Spleen (tissue), 11 donors: ENCODE measurements at regions not wholly inside any gene's neighbourhood (a gene's known extent, or its start where the extent isn't known, plus 50 kb on each side); places are given as distances from the start of the nearest gene placed in this dataset.

Source experiments
- DNase-seq: peaks from one replicate; pipeline ENCODE4 v3.0.0-alpha.2; 2020
- H3K27ac ChIP-seq, 8 donors: fragments of 200-600 bp; sonication (generic) in 7 of 8; 1 replicate in 4 of 8; 2 replicates in 4 of 8; pipeline versions ENCODE4 v1.5.0 to v1.8.0; 2016 to 2021; ENCODE audit warnings: inconsistent platforms in 4 of 8, mild to moderate bottlenecking in 4 of 8, moderate library complexity in 1 of 8
- H3K27me3 ChIP-seq, 7 donors: fragments of 200-600 bp; sonication (generic) in 6 of 7; replicated peaks in 1 of 7; 1 replicate in 4 of 7; 2 replicates in 3 of 7; pipeline versions ENCODE4 v1.5.0 to v1.8.0; 2016 to 2021; ENCODE audit warnings: inconsistent platforms in 3 of 7, mild to moderate bottlenecking in 1 of 7
- H3K36me3 ChIP-seq, 6 donors: fragments of 200-600 bp; sonication (generic) in 5 of 6; 1 replicate in 4 of 6; 2 replicates in 2 of 6; pipeline versions ENCODE4 v1.5.0 to v1.8.0; 2016 to 2021; ENCODE audit warnings: inconsistent platforms in 2 of 6
- H3K4me1 ChIP-seq, 6 donors: fragments of 200-600 bp; sonication (generic) in 5 of 6; 1 replicate in 3 of 6; 2 replicates in 3 of 6; pipeline versions ENCODE4 v1.5.0 to v1.8.0; 2016 to 2021; ENCODE audit warnings: inconsistent platforms in 3 of 6
- H3K4me3 ChIP-seq, 8 donors: fragments of 200-600 bp; sonication (generic) in 7 of 8; 1 replicate in 4 of 8; 2 replicates in 4 of 8; pipeline versions ENCODE4 v1.5.0 to v1.8.0; 2016 to 2021; ENCODE audit warnings: inconsistent platforms in 4 of 8, mild to moderate bottlenecking in 4 of 8, moderate library complexity in 2 of 8
- H3K9me3 ChIP-seq, 8 donors: fragments of 200-600 bp; sonication (generic) in 7 of 8; 1 replicate in 4 of 8; 2 replicates in 4 of 8; pipeline versions ENCODE4 v1.5.0 to v1.8.0; 2016 to 2021; ENCODE audit warnings: inconsistent platforms in 4 of 8
- POLR2A ChIP-seq, 3 donors: fragments of 450-650 bp; IDR thresholded peaks; one replicate each; pipeline ENCODE4 v1.5.1; 2017; ENCODE audit warnings: antibody characterized with exemption in 3 of 3, mild to moderate bottlenecking in 1 of 3
- POLR2AphosphoS5 ChIP-seq, 3 donors: sonication (generic); formaldehyde crosslinking; IDR thresholded peaks; one replicate each; pipeline ENCODE4 v1.5.1; 2017; ENCODE audit warnings: antibody characterized with exemption in 3 of 3
- WGBS, 5 donors: extraction: QIAGEN DNeasy Blood & Tissue Kit in 3 of 5; methylation state at CpG; one replicate each; pipeline versions ENCODE4 v1.1.5 to v1.1.7; 2013 to 2018; 5-methylcytosine and 5-hydroxymethylcytosine counted together
- intact Hi-C: fragments of 100-400 bp; cut with DNase I; formaldehyde crosslinking; loops from one replicate; pipeline ENCODE4 v1.15.0; 2023; ENCODE audit warnings: low total_unique reads
- TF ChIP-seq, protein P1 (sequence below), 11 experiments: fragments of 200-600 bp in 7 of 11; fragments of 450-650 bp in 4 of 11; sonication (generic) in 4 of 11; IDR thresholded peaks in 8 of 11; conservative IDR thresholded peaks in 3 of 11; 1 replicate in 7 of 11; 2 replicates in 4 of 11; pipeline versions ENCODE4 v1.4.0 to v1.8.0; 2016 to 2021; ENCODE audit warnings: antibody characterized with exemption in 11 of 11, inconsistent platforms in 4 of 11, mild to moderate bottlenecking in 1 of 11
- donor health status: healthy with polysubstance abuse.
- donor health status: DM: no; HTN: no; CAD: no; lungs with moderate emphysema.
- donor health status: DM: no; HTN: no; CAD: no.
- donor health status: Bipolar disorder and iron deficiency.
- donor health status: healthy.
- donor health status: DM: no; HTN: no; CAD: no.
- donor health status: DM: yes; HTN: yes; CAD: no.

DNA sequence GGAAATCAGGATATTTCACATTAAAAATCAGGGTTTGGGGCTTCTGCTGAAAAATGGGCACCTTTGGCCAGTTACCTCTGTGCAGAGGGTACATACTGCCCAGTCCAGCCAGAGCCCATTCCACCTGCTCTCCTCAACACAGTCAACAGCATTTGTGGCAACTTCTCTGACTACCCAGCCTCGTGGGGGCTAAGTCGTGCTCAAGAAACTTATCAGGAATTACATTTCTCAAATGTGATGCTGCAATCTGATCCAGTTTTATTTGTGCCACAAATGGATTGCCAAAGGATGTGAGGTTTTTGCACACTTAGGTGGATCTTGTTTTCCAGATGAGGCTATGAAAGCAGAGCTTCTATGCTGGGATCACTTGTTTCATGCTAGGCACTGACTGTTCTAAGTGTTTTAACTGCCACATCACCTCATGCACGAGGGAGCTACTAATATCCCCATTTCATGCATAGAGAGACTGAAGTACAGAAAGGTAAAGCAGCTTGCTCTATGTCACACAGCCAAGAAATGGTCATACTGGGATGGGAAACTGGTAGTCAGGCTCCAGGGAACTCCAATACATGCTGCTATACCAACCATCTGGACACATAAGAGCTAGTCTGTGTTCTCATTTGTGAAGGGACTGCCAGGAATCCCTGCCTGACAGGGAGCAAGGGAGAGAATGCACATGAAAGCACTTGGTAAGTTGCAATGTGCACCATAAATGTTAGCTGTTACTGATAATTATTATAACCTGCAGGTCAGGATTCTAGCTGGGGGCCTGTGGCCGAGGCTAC is 89.0 kb upstream of the HK2 start:
- Histone ChIP-seq H3K4me3 (no peak overlapping the region), H3K9me3 (no peaks in the 10 kb centered on the region), H3K27ac (no peak overlapping the region), H3K4me1 (peaks cover 0 to 10% (median 0%) of the 10 kb centered on the region in 6 donors), H3K36me3 (no peaks in the 10 kb centered on the region), H3K27me3 (peaks cover 0 to 6% (median 0%) of the 10 kb centered on the region in 7 donors)
- 47 to 76% (median 62%) methylated on average over 4 of the region's 4 CpGs for WGBS, 5 donors
- no peak for DNase-seq
- TF ChIP-seq POLR2AphosphoS5 (IDR thresholded peaks at IDR 0.05) (no peak), POLR2A (IDR thresholded peaks at IDR 0.05) (no peak)
- TF ChIP-seq, protein P1, sequence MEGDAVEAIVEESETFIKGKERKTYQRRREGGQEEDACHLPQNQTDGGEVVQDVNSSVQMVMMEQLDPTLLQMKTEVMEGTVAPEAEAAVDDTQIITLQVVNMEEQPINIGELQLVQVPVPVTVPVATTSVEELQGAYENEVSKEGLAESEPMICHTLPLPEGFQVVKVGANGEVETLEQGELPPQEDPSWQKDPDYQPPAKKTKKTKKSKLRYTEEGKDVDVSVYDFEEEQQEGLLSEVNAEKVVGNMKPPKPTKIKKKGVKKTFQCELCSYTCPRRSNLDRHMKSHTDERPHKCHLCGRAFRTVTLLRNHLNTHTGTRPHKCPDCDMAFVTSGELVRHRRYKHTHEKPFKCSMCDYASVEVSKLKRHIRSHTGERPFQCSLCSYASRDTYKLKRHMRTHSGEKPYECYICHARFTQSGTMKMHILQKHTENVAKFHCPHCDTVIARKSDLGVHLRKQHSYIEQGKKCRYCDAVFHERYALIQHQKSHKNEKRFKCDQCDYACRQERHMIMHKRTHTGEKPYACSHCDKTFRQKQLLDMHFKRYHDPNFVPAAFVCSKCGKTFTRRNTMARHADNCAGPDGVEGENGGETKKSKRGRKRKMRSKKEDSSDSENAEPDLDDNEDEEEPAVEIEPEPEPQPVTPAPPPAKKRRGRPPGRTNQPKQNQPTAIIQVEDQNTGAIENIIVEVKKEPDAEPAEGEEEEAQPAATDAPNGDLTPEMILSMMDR (IDR thresholded peaks at IDR 0.05 in 8 of 11, conservative IDR thresholded peaks at IDR 0.05 in 3 of 11) = no peak
- intact Hi-C loops = no loop called here

DNA sequence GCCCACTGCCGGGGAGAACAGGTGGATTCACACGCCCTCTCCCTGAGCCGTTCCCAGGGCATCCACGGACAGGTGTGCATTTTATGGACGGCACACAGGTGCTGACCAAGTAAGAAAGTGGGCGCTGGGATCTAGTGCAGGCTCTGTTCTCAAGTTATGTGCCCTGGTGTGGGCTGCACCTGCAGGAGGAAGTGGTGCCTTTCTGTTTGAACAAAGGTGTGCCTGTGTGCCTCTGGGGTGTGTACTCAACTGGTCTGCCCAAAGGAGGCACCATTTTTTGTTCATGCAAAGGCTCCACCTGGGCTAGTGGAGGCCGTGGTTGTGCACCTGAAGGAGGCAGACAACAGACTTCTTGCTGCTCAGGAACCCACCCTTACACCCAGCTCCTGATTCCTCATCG is 88.2 kb upstream of the HK2 start:
- TF ChIP-seq, protein P1 (IDR thresholded peaks at IDR 0.05 in 8 of 11, conservative IDR thresholded peaks at IDR 0.05 in 3 of 11) = no peak
- TF ChIP-seq POLR2A (IDR thresholded peaks at IDR 0.05) (no peak), POLR2AphosphoS5 (IDR thresholded peaks at IDR 0.05) (no peak)
- 86 to 92% (median 90%) methylated on average over 7 to 8 of the region's 8 CpGs for WGBS, 5 donors
- peaks cover 0 to 6% (median 0%) of the 10 kb centered on the region in 7 donors for H3K27me3 ChIP-seq
- no peaks in the 10 kb centered on the region for H3K9me3 ChIP-seq
- DNase-seq = no peak
- no peak overlapping the region for H3K4me3 ChIP-seq
- no peaks in the 10 kb centered on the region for H3K36me3 ChIP-seq
- no peak overlapping the region for H3K27ac ChIP-seq
- intact Hi-C loops = no loop called here
- peaks cover 0 to 10% (median 0%) of the 10 kb centered on the region in 6 donors for H3K4me1 ChIP-seq

DNA sequence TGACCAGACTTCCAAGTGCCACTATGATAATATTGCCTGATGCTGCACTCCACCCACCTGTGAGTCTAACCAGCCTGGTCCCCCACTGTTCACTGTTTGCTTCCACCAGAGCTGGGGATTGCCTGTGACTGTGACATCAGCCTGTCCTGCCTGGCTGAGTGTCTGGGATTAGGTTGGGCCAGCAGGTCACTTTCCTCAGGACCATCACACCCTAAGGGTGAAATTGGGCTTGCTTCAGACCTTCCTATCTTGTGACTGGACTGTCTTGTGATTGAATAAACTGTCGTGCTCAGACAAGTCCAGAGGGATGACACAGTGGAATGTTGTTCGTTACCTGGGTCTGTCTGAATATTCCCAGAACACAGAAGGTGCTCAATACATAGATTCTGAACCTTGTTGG is 87.4 kb upstream of the HK2 start:
- peaks cover 0 to 3% (median 0%) of the 10 kb centered on the region in 6 donors for H3K4me1 ChIP-seq
- 74 to 96% (median 86%) methylated on average over 2 of the region's 2 CpGs for WGBS, 5 donors
- H3K27me3 ChIP-seq = peaks cover 0 to 6% (median 0%) of the 10 kb centered on the region in 7 donors
- H3K9me3 ChIP-seq = no peaks in the 10 kb centered on the region
- no peaks in the 10 kb centered on the region for H3K36me3 ChIP-seq
- TF ChIP-seq POLR2A (IDR thresholded peaks at IDR 0.05) (no peak), POLR2AphosphoS5 (IDR thresholded peaks at IDR 0.05) (no peak)
- TF ChIP-seq, protein P1 (IDR thresholded peaks at IDR 0.05 in 8 of 11, conservative IDR thresholded peaks at IDR 0.05 in 3 of 11) = no peak
- H3K4me3 ChIP-seq = no peak overlapping the region
- intact Hi-C loops = no loop called here
- no peak overlapping the region for H3K27ac ChIP-seq
- no peak for DNase-seq

DNA sequence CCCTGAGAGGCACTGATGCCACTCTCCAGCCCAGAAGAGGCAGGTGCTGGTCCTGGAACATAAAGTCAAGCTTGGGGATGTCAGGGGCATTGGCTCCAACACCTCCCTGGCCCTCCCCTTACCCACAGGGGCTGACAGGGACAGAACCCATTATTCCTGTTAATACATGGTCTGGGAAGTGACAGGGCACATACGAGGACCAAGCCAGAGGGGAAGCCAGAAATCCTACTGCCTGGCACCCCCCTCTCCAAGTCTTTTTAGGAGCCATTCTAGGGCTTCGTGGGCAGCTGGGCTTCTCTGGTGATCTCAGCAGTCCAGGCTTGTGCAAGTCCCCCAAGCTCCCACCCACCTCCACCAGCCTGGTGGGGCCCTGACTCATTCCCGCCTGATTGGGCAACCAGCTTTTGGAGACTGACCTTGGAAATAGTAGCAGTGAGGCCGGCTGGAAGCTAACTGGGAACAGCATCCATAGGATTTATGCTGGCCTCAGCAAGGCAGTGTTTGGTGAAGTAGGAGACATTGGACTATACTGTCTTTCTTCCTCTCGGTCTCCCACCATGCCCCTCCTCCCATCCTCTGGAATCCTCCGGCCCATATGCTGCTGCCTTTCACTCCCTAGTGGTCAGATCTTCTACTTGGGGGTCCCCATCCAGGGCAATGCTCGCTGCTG is 86.4 kb upstream of the HK2 start:
- intact Hi-C loops = no loop called here
- no peak for TF ChIP-seq POLR2AphosphoS5 (IDR thresholded peaks at IDR 0.05)
- no peak for TF ChIP-seq POLR2A (IDR thresholded peaks at IDR 0.05)
- Histone ChIP-seq H3K4me1 (no peaks in the 10 kb centered on the region), H3K4me3 (no peak overlapping the region), H3K9me3 (no peaks in the 10 kb centered on the region), H3K27ac (no peak overlapping the region), H3K27me3 (peaks cover 0 to 6% (median 0%) of the 10 kb centered on the region in 7 donors), H3K36me3 (no peaks in the 10 kb centered on the region)
- DNase-seq = no peak
- WGBS, 5 donors = 68 to 82% (median 78%) methylated on average over 6 to 7 of the region's 7 CpGs
